Astrocyte (in vitro differentiated cells and primary cell): ENCODE measurements at regions not wholly inside any gene's neighbourhood (a gene's known extent, or its start where the extent isn't known, plus 50 kb on each side); places are given as distances from the start of the nearest gene placed in this dataset.

Experiments
- CTCF ChIP-seq: IDR thresholded peaks from 2 replicates; pipeline ENCODE4 v1.5.1; 2011; ENCODE audit warnings: low read depth, mild to moderate bottlenecking, inconsistent platforms, low read length, moderate library complexity; ENCODE audit not compliant: insufficient read depth
- EZH2 ChIP-seq: IDR thresholded peaks from 2 replicates; pipeline ENCODE4 v1.6.1; 2012; ENCODE audit warnings: mild to moderate bottlenecking, low read length, inconsistent platforms; ENCODE audit not compliant: insufficient read depth

DNA sequence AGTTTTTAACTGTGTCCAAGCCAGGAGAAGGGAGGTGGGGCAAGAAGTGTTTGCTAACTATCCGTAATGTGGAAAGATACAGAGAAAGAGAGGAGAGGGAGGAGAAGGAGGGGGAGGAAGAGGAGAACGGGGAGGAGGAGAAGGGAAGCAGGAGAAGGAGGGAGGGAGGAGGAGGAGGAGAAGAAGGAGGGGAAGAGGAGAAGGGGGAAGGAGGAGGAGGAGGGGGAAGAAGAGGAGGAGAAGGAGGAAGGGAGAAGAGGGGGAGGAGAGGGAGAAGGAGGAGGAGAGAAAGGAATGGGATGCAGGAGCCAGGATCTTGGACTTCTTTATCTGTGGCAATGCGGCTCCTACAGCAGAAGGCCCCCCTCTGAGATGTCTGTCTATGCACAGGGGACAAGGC is 510.3 kb upstream of the CCDC196 start:
- no peak for TF ChIP-seq CTCF
- TF ChIP-seq EZH2: no peak
